Endothelial cell (in vitro differentiated cells): ENCODE measurements at regions not wholly inside any gene's neighbourhood (a gene's known extent, or its start where the extent isn't known, plus 50 kb on each side); places are given as distances from the start of the nearest gene placed in this dataset.

Experiments
- DNase-seq: peaks from one replicate; pipeline ENCODE4 v3.0.0; 2021; ENCODE audit warnings: low spot score
- H3K27ac Mint-ChIP-seq: one replicate; pipeline ENCODE4 v1.8.0; 2021; ENCODE audit warnings: mixed read lengths, inconsistent platforms; ENCODE audit not compliant: unreplicated experiment
- H3K27me3 Mint-ChIP-seq: one replicate; pipeline ENCODE4 v1.8.0; 2021; ENCODE audit warnings: mild to moderate bottlenecking, moderate library complexity, mixed read lengths, inconsistent platforms; ENCODE audit not compliant: unreplicated experiment
- H3K36me3 Mint-ChIP-seq: one replicate; pipeline ENCODE4 v1.8.0; 2021; ENCODE audit warnings: mild to moderate bottlenecking, low read depth, mixed read lengths, inconsistent platforms; ENCODE audit not compliant: unreplicated experiment
- H3K4me1 Mint-ChIP-seq: one replicate; pipeline ENCODE4 v1.8.0; 2021; ENCODE audit warnings: mild to moderate bottlenecking, mixed read lengths, inconsistent platforms; ENCODE audit not compliant: unreplicated experiment
- H3K4me3 Mint-ChIP-seq: one replicate; pipeline ENCODE4 v1.8.0; 2021; ENCODE audit warnings: mild to moderate bottlenecking, mixed read lengths, inconsistent platforms; ENCODE audit not compliant: unreplicated experiment
- H3K9me3 Mint-ChIP-seq: one replicate; pipeline ENCODE4 v1.8.0; 2021; ENCODE audit warnings: mixed read lengths, inconsistent platforms; ENCODE audit not compliant: unreplicated experiment
- TF ChIP-seq, protein P1 (sequence below): fragments of 200-600 bp; sonication (generic); IDR thresholded peaks from one replicate; pipeline ENCODE4 v1.5.0; 2021; ENCODE audit warnings: antibody characterized with exemption; ENCODE audit not compliant: unreplicated experiment

DNA sequence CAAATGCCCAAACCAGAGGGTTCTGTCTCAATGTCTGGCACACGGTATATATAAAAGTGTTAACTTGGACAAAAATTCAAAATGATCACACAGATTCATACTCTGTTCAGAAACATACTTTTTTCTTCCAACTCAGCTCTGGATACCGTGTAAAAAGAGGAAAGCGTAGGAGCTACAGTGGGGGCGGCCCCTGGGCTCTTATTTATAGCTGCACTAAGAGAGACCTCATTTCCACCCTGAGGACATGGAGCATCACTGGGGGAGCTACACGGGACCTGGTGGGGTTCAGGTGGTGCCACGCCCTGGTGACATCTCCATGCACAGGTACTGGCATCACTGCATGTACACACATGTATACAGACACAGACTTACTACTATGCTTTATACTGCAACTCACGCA is 185.9 kb upstream of the FOXQ1 start:
- H3K4me3 Mint-ChIP-seq: no peak overlapping the region
- no peaks in the 10 kb centered on the region for H3K9me3 Mint-ChIP-seq
- H3K27ac Mint-ChIP-seq: no peak overlapping the region
- TF ChIP-seq, protein P1, sequence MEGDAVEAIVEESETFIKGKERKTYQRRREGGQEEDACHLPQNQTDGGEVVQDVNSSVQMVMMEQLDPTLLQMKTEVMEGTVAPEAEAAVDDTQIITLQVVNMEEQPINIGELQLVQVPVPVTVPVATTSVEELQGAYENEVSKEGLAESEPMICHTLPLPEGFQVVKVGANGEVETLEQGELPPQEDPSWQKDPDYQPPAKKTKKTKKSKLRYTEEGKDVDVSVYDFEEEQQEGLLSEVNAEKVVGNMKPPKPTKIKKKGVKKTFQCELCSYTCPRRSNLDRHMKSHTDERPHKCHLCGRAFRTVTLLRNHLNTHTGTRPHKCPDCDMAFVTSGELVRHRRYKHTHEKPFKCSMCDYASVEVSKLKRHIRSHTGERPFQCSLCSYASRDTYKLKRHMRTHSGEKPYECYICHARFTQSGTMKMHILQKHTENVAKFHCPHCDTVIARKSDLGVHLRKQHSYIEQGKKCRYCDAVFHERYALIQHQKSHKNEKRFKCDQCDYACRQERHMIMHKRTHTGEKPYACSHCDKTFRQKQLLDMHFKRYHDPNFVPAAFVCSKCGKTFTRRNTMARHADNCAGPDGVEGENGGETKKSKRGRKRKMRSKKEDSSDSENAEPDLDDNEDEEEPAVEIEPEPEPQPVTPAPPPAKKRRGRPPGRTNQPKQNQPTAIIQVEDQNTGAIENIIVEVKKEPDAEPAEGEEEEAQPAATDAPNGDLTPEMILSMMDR: no peak
- H3K27me3 Mint-ChIP-seq: peaks cover 7% of the 10 kb centered on the region
- DNase-seq: no peak
- H3K4me1 Mint-ChIP-seq: no peaks in the 10 kb centered on the region
- no peaks in the 10 kb centered on the region for H3K36me3 Mint-ChIP-seq

DNA sequence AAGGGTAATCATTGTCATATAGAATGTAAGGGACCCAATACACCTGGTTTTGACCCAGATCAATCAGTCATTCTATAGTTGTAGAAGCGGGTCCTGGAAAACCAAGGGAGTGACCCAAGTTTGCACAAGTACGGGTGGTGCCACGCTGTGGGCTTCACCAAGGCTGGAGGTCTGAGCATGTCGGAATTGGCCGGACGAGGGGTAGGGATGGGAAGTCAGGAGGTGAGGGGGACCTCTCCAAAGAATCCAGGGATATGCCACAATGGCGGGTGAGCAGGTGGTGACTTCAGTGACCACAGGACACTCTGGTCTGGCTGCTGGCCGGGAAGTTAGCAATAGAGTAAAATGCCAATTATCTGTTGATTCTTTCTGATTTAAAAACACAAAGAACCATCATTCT is 186.6 kb upstream of the FOXQ1 start:
- no peak overlapping the region for H3K4me3 Mint-ChIP-seq
- no peaks in the 10 kb centered on the region for H3K4me1 Mint-ChIP-seq
- DNase-seq: no peak
- H3K9me3 Mint-ChIP-seq: no peaks in the 10 kb centered on the region
- H3K27ac Mint-ChIP-seq: no peak overlapping the region
- TF ChIP-seq, protein P1: no peak
- no peaks in the 10 kb centered on the region for H3K36me3 Mint-ChIP-seq
- H3K27me3 Mint-ChIP-seq: peaks cover 7% of the 10 kb centered on the region

DNA sequence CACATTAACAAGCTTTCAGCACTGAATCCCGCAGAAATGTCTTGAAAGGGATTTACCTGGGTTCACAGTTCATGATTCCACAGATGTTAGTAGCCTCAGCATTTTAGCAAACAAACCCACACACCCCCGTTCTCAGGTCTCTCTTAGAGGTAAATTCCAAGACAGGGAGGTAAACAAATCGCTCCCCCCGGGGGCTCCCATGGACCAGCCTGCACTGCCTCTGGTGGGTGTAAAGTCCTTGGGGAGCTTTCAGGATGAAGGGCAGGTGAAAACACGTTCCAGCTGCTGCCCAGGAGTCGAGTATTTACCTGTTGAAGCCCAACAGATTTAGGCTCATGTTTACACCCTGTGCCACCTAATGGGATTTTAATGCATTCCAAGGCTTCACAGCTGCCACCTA is 187.0 kb upstream of the FOXQ1 start:
- TF ChIP-seq, protein P1: no peak
- H3K27ac Mint-ChIP-seq: no peak overlapping the region
- no peaks in the 10 kb centered on the region for H3K4me1 Mint-ChIP-seq
- no peaks in the 10 kb centered on the region for H3K36me3 Mint-ChIP-seq
- no peak for DNase-seq
- peaks cover 7% of the 10 kb centered on the region for H3K27me3 Mint-ChIP-seq
- no peak overlapping the region for H3K4me3 Mint-ChIP-seq
- H3K9me3 Mint-ChIP-seq: no peaks in the 10 kb centered on the region

DNA sequence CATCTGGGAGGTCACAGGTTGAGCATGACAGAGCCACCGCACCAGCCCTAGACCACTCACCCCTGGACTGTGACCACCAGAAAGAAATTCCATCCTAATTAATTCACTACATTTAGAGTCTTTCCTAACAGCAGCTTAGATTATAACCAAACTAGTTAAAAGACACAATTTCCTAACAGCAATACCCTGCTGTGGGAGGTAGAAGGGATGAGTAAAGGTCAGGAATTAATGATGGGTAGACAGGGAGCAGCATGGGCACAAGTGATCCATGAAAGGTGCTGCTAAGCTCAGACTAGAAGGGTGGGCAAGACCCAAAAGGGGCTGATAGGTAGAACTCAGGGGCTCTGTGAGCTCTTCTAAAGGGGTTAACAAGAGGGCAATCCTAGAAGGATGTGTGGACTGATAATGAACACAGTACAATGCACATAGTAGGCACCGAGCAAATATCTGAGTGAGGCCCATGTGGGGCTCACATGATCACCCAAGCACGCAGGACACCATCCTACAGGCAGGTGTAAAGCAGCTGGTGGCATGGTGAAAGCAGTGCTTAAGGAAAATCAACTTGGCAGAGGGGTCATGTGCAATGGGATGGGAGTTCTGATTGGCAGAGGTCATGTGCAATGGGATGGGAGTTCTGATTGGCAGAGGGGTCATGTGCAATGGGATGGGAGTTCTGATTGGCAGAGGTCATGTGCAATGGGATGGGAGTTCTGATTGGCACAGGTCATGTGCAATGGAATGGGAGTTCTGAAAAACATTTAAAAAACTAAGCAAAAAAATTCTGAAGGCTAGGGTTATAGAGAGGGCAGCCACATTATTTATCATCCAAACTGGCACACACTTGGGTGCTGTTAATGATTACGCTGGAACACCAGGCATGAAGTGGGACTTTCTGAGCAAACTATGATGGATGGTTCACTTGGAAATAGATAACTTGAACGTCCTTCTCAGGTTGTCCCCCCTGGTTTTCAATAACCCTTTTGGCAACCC is 188.2 kb upstream of the FOXQ1 start:
- TF ChIP-seq, protein P1: no peak
- Mint-ChIP-seq H3K9me3 (no peaks in the 10 kb centered on the region), H3K4me3 (no peak overlapping the region), H3K27me3 (peaks cover 5% of the 10 kb centered on the region), H3K4me1 (no peaks in the 10 kb centered on the region), H3K36me3 (no peaks in the 10 kb centered on the region), H3K27ac (no peak overlapping the region)
- DNase-seq: no peak

DNA sequence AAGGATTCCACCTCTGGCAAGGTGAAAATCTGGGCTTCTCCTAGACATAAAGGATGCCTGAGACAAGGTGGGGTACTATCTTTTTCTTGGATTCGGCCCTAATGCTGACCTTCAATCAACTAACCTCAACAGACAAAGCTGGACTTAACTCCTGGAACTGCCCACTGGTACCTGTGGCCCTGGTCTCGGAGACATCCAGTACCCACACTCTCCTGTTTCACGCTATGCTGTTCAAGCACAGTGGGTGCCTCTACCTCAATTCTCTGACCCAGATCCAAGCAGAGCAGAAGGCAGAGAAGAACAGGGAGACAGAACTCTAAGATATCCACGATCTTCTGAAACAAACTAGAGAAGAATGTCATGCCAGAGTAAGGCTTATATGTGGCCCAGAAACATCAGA is 189.8 kb upstream of the FOXQ1 start:
- Mint-ChIP-seq H3K27ac (no peak overlapping the region), H3K27me3 (peaks cover 1% of the 10 kb centered on the region), H3K4me1 (no peaks in the 10 kb centered on the region), H3K9me3 (no peaks in the 10 kb centered on the region), H3K36me3 (no peaks in the 10 kb centered on the region), H3K4me3 (no peak overlapping the region)
- TF ChIP-seq, protein P1: no peak
- DNase-seq: no peak
